DOHH2 (cell line): ENCODE measurements at regions not wholly inside any gene's neighbourhood (a gene's known extent, or its start where the extent isn't known, plus 50 kb on each side); places are given as distances from the start of the nearest gene placed in this dataset.

Experiments
- H3F3A ChIP-seq: fragments of 200-600 bp; sonication (generic), shearing (Covaris generic); 2 replicates; pipeline ENCODE4 v1.6.0; 2016; ENCODE audit warnings: antibody characterized with exemption, mild to moderate bottlenecking; ENCODE audit not compliant: control insufficient read depth, insufficient read depth
- H3K27ac ChIP-seq: fragments of 200-600 bp; sonication (generic); 2 replicates; pipeline ENCODE4 v1.5.1; 2014; ENCODE audit warnings: low read depth, mild to moderate bottlenecking, low read length, moderate library complexity
- H3K27me3 ChIP-seq: fragments of 200-600 bp; sonication (generic); 2 replicates; pipeline ENCODE4 v1.6.1; 2014; ENCODE audit warnings: mild to moderate bottlenecking, low read length, mixed read lengths; ENCODE audit not compliant: control insufficient read depth
- H3K36me3 ChIP-seq: fragments of 200-600 bp; sonication (generic); 2 replicates; pipeline ENCODE4 v1.6.1; 2014; ENCODE audit warnings: mild to moderate bottlenecking, low read length, moderate library complexity, mixed read lengths; ENCODE audit not compliant: control insufficient read depth
- H3K4me1 ChIP-seq: fragments of 200-600 bp; sonication (generic); 2 replicates; pipeline ENCODE4 v1.6.1; 2014; ENCODE audit warnings: mild to moderate bottlenecking, low read length, mixed read lengths; ENCODE audit not compliant: control insufficient read depth
- H3K4me2 ChIP-seq: fragments of 200-600 bp; sonication (generic); 2 replicates; pipeline ENCODE4 v1.6.0; 2014; ENCODE audit warnings: mild to moderate bottlenecking, low read length, moderate library complexity
- H3K4me3 ChIP-seq: fragments of 200-600 bp; sonication (generic); 2 replicates; pipeline ENCODE4 v1.5.1; 2014; ENCODE audit warnings: mild to moderate bottlenecking, low read length, mixed read lengths
- H3K79me2 ChIP-seq: fragments of 200-600 bp; sonication (generic); 2 replicates; pipeline ENCODE4 v1.6.1; 2014; ENCODE audit warnings: mild to moderate bottlenecking, low read length, mixed read lengths; ENCODE audit not compliant: control insufficient read depth
- H3K9me2 ChIP-seq: fragments of 200-600 bp; sonication (generic); replicated peaks from 2 replicates; pipeline ENCODE4 v1.6.1; 2014; ENCODE audit warnings: mild to moderate bottlenecking, low read length, mixed read lengths; ENCODE audit not compliant: control insufficient read depth
- H3K9me3 ChIP-seq: fragments of 200-600 bp; sonication (generic); 2 replicates; pipeline ENCODE4 v1.6.1; 2014; ENCODE audit warnings: antibody characterized with exemption, low read length, mixed read lengths; ENCODE audit not compliant: control insufficient read depth, insufficient read depth
- H4K20me1 ChIP-seq: fragments of 200-600 bp; sonication (generic); 2 replicates; pipeline ENCODE4 v1.6.0; 2014; ENCODE audit warnings: low read depth, mild to moderate bottlenecking, antibody characterized with exemption, low read length, moderate library complexity; ENCODE audit not compliant: control insufficient read depth, insufficient read depth
- EZH2phosphoT487 ChIP-seq: fragments of 200-600 bp; sonication (generic); IDR thresholded peaks from 2 replicates; pipeline ENCODE4 v1.6.1; 2017; ENCODE audit warnings: borderline replicate concordance, mild to moderate bottlenecking, antibody characterized with exemption, low read length, moderate library complexity, mixed read lengths
- TF ChIP-seq, protein P1 (sequence below): fragments of 200-600 bp; sonication (generic); IDR thresholded peaks from one replicate; pipeline ENCODE4 v1.5.1; 2014; ENCODE audit warnings: antibody characterized with exemption, mild to moderate bottlenecking, low read depth, low read length; ENCODE audit not compliant: poor library complexity, severe bottlenecking

DNA sequence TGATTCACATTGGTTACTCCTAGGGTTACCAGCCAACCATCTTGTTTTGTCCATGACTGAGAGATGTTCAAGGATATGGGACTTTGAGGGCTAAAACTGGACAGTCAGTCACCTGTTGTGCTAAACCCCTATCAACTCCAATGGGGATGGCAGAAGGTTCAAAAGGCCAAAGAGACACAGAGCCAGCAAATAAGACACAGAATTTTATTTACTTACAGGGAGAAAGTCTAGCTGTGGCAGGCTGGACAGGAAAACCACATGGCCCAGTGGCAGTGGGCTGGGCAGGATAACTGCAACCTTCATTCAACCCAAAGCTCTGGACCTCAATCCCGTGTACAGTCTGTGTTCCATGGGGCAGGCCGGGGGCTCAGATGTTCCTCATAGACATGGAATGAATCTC, 326.7 kb upstream of the RPS6KA3 start:
- Histone ChIP-seq H3K9me3 (no peaks in the 10 kb centered on the region), H3F3A (no peaks in the 10 kb centered on the region), H3K79me2 (no peaks in the 10 kb centered on the region), H3K9me2 (no peaks in the 10 kb centered on the region), H4K20me1 (no peaks in the 10 kb centered on the region), H3K4me3 (no peak overlapping the region), H3K36me3 (no peaks in the 10 kb centered on the region), H3K27ac (no peak overlapping the region), H3K4me1 (no peaks in the 10 kb centered on the region), H3K27me3 (no peaks in the 10 kb centered on the region), H3K4me2 (no peak overlapping the region)
- TF ChIP-seq, protein P1, sequence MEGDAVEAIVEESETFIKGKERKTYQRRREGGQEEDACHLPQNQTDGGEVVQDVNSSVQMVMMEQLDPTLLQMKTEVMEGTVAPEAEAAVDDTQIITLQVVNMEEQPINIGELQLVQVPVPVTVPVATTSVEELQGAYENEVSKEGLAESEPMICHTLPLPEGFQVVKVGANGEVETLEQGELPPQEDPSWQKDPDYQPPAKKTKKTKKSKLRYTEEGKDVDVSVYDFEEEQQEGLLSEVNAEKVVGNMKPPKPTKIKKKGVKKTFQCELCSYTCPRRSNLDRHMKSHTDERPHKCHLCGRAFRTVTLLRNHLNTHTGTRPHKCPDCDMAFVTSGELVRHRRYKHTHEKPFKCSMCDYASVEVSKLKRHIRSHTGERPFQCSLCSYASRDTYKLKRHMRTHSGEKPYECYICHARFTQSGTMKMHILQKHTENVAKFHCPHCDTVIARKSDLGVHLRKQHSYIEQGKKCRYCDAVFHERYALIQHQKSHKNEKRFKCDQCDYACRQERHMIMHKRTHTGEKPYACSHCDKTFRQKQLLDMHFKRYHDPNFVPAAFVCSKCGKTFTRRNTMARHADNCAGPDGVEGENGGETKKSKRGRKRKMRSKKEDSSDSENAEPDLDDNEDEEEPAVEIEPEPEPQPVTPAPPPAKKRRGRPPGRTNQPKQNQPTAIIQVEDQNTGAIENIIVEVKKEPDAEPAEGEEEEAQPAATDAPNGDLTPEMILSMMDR, result no peak
- TF ChIP-seq EZH2phosphoT487, result no peak

DNA sequence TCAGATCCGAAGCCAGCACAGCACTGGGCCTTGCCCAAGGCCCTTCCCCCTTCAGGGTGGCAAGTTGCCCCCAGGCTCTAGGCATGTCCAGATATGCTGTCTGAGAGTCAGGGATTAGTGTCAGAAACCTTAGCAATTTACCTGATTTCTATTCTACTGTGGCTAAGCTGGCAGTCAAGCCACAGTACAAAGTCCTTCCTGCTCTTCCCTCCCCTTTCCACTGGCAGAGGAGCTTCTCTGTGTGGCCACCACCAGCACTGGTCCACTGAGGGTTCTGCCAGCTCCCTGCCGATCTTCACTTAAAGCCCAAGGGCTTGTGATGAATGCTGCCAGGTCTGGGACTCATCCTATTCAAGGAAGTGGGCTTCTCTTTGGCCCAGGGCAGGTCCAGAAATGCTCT, 324.5 kb upstream of the RPS6KA3 start:
- no peaks in the 10 kb centered on the region for H4K20me1 ChIP-seq
- no peak overlapping the region for H3K4me3 ChIP-seq
- no peaks in the 10 kb centered on the region for H3K27me3 ChIP-seq
- no peak overlapping the region for H3K27ac ChIP-seq
- H3K9me2 ChIP-seq, result no peaks in the 10 kb centered on the region
- no peaks in the 10 kb centered on the region for H3F3A ChIP-seq
- no peak overlapping the region for H3K4me2 ChIP-seq
- H3K4me1 ChIP-seq, result no peaks in the 10 kb centered on the region
- no peaks in the 10 kb centered on the region for H3K36me3 ChIP-seq
- TF ChIP-seq EZH2phosphoT487, result no peak
- TF ChIP-seq, protein P1, result no peak
- H3K9me3 ChIP-seq, result no peaks in the 10 kb centered on the region
- H3K79me2 ChIP-seq, result no peaks in the 10 kb centered on the region

DNA sequence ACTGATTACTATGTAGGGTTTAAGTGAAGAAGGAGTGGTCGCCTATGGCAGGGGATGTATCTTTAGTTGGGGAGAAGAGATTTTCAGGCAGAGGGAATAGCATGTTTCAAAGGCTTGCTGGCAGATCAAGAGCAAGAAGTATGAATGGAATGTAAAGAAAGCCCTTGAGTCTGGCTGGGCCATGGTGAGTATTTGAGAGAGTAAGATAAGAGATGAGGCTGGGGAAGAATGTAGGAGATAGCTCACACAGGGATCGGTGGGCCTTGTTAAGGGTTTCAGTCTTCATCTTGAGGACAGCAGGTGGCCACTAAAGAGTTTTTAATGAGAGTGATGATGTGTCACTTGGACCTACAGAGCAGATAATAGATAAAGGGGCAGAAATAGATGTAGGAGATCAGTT, 319.1 kb upstream of the RPS6KA3 start:
- no peaks in the 10 kb centered on the region for H3K4me1 ChIP-seq
- TF ChIP-seq, protein P1, result no peak
- TF ChIP-seq EZH2phosphoT487, result no peak

DNA sequence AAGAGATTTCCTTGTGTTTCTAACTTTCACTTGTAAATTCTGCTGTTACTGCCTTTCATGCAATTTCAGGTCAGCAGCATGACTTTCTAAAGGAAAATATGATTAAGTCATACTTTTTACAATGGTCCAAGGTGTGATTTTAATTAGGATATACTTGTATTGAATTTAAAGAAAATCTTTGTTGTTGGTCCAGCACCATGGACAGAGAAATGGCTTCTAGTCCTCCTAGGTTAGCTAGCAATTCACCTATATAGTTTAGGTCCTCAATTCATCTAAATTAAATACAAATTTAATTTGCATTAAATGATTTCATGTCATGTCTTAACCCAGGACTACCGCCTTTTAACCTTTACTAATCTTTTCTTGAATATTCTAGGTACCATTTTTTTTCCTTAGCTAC, 304.9 kb upstream of the RPS6KA3 start:
- no peaks in the 10 kb centered on the region for H3K9me3 ChIP-seq
- H3K27me3 ChIP-seq, result no peaks in the 10 kb centered on the region
- no peaks in the 10 kb centered on the region for H3K9me2 ChIP-seq
- H3K4me2 ChIP-seq, result no peak overlapping the region
- TF ChIP-seq, protein P1, result no peak
- TF ChIP-seq EZH2phosphoT487, result no peak
- no peak overlapping the region for H3K4me3 ChIP-seq
- no peaks in the 10 kb centered on the region for H3F3A ChIP-seq
- H3K27ac ChIP-seq, result no peak overlapping the region
- H3K79me2 ChIP-seq, result no peaks in the 10 kb centered on the region
- H3K36me3 ChIP-seq, result no peaks in the 10 kb centered on the region
- no peaks in the 10 kb centered on the region for H3K4me1 ChIP-seq
- no peaks in the 10 kb centered on the region for H4K20me1 ChIP-seq

More for the DNA sequence above, 319.1 kb upstream of the RPS6KA3 start:
- Histone ChIP-seq H3F3A (no peaks in the 10 kb centered on the region), H3K79me2 (no peaks in the 10 kb centered on the region), H3K4me3 (no peak overlapping the region), H3K27ac (no peak overlapping the region), H3K9me2 (no peaks in the 10 kb centered on the region), H3K9me3 (no peaks in the 10 kb centered on the region), H4K20me1 (no peaks in the 10 kb centered on the region), H3K27me3 (no peaks in the 10 kb centered on the region), H3K4me2 (no peak overlapping the region), H3K36me3 (no peaks in the 10 kb centered on the region)
